ENCODE measurements at regions not wholly inside any gene's neighbourhood (a gene's known extent, or its start where the extent isn't known, plus 50 kb on each side); places are given as distances from the start of the nearest gene placed in this dataset.

GRCh38 chr5:85109616-85110015 lies 724.9 kb upstream of the EDIL3 start:
- WGBS (ENCODE audit: extremely low coverage, insufficient read length, low lambda C conversion rate), result no CpG with 5 or more reads among the region's 1 CpG

More at GRCh38 chr5:85109616-85110015, 724.9 kb upstream of the EDIL3 start:
- no peak overlapping the region for H3K18ac ChIP-seq (ENCODE audit: insufficient read length, low read depth, low read length)
- H4K8ac ChIP-seq (replicated peaks; ENCODE audit: insufficient read length, low read depth, low read length), result no peak overlapping the region
- no peak overlapping the region for H3K56ac ChIP-seq (ENCODE audit: insufficient read length, low read depth, low read length)
- H2BK12ac ChIP-seq (ENCODE audit: insufficient read length, low read depth, low read length), result no peak overlapping the region
- no peak overlapping the region for H3K4me3 Mint-ChIP-seq
- no peak overlapping the region for H2AK5ac ChIP-seq (ENCODE audit: insufficient read length, low read length)
- H3K27me3 Mint-ChIP-seq (ENCODE audit: low read depth), result no peaks in the 10 kb centered on the region
- H3T11ph ChIP-seq (ENCODE audit: low read length), result no peak overlapping the region
- no peak overlapping the region for H3K9ac ChIP-seq (ENCODE audit: extremely low read depth, insufficient read length, low read length)
- H2BK120ac ChIP-seq (ENCODE audit: low read depth, low read length, poor library complexity, severe bottlenecking), result no peak overlapping the region
- H3K9me3 Mint-ChIP-seq, result no peaks in the 10 kb centered on the region
- no peak overlapping the region for H2BK20ac ChIP-seq (ENCODE audit: low read depth, low read length, poor library complexity, severe bottlenecking)
- no peak overlapping the region for H3K4ac ChIP-seq (ENCODE audit: low read depth, low read length)
- DNase-seq, result no peak
- no peaks in the 10 kb centered on the region for H3K9me3 ChIP-seq (ENCODE audit: control insufficient read depth, low read depth, low read length)
- no peaks in the 10 kb centered on the region for H3K36me3 Mint-ChIP-seq (ENCODE audit: insufficient read depth in 1 of 3, low read depth in 3 of 3)
- no peak overlapping the region for H2BK15ac ChIP-seq (ENCODE audit: low read depth, low read length)
- H3K4me2 ChIP-seq (ENCODE audit: insufficient read depth, insufficient read length, low read length), result no peak overlapping the region
- no peaks in the 10 kb centered on the region for H3K4me1 ChIP-seq (ENCODE audit: insufficient read depth, low read length)
- H4K91ac ChIP-seq (ENCODE audit: insufficient read length, low read depth, low read length), result no peak overlapping the region
- no peak for TF ChIP-seq CTCF (conservative IDR thresholded peaks at IDR 0.05)
- no peak overlapping the region for H3K23ac ChIP-seq (ENCODE audit: insufficient read length, low read depth, low read length)
- H3K79me2 ChIP-seq (ENCODE audit: insufficient read depth, low read length), result no peaks in the 10 kb centered on the region
- no peak overlapping the region for H3K27ac Mint-ChIP-seq
- H3K79me1 ChIP-seq (ENCODE audit: insufficient read depth, low read depth, low read length, poor library complexity, severe bottlenecking), result no peaks in the 10 kb centered on the region
- H2BK5ac ChIP-seq (ENCODE audit: insufficient read length, low read length), result no peak overlapping the region
- H3K23me2 ChIP-seq (ENCODE audit: insufficient read length, low read depth, low read length, poor library complexity, severe bottlenecking), result no peaks in the 10 kb centered on the region
- H3K14ac ChIP-seq (ENCODE audit: insufficient read depth, low read length), result no peak overlapping the region
- no peak overlapping the region for H2AFZ ChIP-seq (ENCODE audit: low read length)
- H3K27me3 ChIP-seq (ENCODE audit: insufficient read depth, low read length), result no peaks in the 10 kb centered on the region
- H4K20me1 ChIP-seq (ENCODE audit: control insufficient read depth, insufficient read depth, insufficient read length), result no peaks in the 10 kb centered on the region
- no peak overlapping the region for H4K5ac ChIP-seq (ENCODE audit: insufficient read length, low read depth, low read length)
- H3K4me1 Mint-ChIP-seq, result no peaks in the 10 kb centered on the region
- H3K27ac ChIP-seq (ENCODE audit: insufficient read length, low read depth, low read length), result no peak overlapping the region

Measured in H9 (cell line).